GM19467 (cell line): ENCODE measurements at regions not wholly inside any gene's neighbourhood (a gene's known extent, or its start where the extent isn't known, plus 50 kb on each side); places are given as distances from the start of the nearest gene placed in this dataset.

Experiments used
- ATAC-seq: cut with Tn5 transposase; IDR thresholded peaks from one replicate; pipeline ENCODE4 v1.9.1; 2021; ENCODE audit warnings: mild to moderate bottlenecking, moderate library complexity; ENCODE audit not compliant: unreplicated experiment

- no peak for ATAC-seq
These were observed 138.3 kb downstream of the TOMM20 start for GRCh38 chr1:234990328-234990675.

- ATAC-seq: no peak
These were observed 138.9 kb downstream of the TOMM20 start for GRCh38 chr1:234989479-234990327.

DNA sequence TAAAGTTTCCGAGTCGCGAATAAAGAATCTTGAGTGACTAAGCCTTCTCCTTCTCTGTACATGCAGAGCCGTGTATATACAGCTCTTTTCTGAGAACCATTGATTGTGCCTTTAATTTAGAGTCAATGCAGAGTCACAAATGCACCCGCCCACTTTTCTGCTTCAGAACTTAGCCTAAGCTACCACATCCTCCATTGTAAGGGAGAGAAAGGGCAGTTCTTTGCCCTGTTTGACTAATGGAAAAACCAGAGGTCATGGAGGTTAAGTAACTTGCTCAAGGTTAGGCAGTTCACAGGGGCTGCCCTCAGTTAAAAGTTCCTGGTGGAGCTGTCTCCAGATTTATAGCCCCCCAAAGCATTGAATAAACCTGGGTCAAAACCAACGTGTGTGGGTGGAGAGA lies 139.6 kb downstream of the TOMM20 start:
- no peak for ATAC-seq

- no peak for ATAC-seq
These were observed 140.1 kb downstream of the TOMM20 start for GRCh38 chr1:234988536-234988935.

DNA sequence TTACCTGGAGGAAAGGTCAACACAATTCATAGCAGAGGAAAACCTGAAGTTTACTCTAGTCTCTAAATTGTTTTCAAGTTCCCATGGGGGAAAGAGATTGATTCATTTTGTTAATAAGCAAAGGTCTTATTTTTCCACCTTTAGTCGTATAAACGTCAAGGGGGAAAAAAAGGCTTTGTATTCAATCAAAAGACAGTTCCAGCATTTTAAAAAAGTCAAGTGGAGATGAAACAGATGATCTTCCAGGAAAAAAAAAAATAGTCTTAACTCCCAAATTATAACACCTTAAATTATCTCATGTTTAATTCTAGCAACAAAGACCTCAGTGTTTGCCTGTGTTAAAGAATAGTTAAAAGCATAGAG lies 140.5 kb downstream of the TOMM20 start:
- ATAC-seq: no peak

GRCh38 chr1:234987415-234988154 lies 141.1 kb downstream of the TOMM20 start:
- ATAC-seq: peak; percentile 53

GRCh38 chr1:234986750-234987414 lies 141.8 kb downstream of the TOMM20 start:
- no peak for ATAC-seq

- ATAC-seq: no peak
These were observed 142.9 kb downstream of the TOMM20 start for GRCh38 chr1:234985516-234986294.

- no peak for ATAC-seq
These were observed 143.6 kb downstream of the TOMM20 start for GRCh38 chr1:234985007-234985370.

DNA sequence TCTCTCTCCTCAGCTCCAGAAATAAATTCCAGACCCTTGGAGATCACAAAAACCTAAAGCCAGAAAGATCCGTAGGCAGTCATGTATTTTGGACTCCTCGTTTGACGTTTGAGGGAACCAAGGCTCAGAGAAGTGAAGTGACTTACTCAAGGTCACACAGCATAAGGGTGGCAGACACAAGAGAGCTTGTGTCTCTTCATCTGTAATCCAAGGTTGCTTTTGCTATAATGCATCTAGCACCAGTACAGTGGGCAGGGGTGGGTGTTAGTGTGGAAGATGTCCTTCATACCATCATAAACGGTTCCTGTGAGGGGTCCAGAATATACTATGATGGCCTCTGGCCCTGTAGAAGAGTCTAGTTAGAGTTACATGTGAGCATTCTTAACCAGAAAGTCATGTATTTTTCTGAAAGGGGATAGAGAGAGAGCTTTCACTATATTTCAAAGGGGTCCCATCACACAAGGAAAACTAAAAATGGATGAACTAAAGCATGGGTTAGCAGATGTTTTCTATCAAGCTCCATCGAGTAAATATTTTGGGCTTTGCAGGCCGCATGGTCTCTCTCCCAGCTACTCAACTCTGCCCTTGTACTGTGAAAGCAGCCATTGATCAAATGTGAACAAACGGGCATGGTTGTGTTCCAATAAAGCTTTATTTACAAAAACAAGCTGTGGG lies 144.9 kb downstream of the TOMM20 start:
- ATAC-seq: no peak

GRCh38 chr1:234981758-234982157 lies 146.9 kb downstream of the TOMM20 start:
- ATAC-seq: no peak

DNA sequence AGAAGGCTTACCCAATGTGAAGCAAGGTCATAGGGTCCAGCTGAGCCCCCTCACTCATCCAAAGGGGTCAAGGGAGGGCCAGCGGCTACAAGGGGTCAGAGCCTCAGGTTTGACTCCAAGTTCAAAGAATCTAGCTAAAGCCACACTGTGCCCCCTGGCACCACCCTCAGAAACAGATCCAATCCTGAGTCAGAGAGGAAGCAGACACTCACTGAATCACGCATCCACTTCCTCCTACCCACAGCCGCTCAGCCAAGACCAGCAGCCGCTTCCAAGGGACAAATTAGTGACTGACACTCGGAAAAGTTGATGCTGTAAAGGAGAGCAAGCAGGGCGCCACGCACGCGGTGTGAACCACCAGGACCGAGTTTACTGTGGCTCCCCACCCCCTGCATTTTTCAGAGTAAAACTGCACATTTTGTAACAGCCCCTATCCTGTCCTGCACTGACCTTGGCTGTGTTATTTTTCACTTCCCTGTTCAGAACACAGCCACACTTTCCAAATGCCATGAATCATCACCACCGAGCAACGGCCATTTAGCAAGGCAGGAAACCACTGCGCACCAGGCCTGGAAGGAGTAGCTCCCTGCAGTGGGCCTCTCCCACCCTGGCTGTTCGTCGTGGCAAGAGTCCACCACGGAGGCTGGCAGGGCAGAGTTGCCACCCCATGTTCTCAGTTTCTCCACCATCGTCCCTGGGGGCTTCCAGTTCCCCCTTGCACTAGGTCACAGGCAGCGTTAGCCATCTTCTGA lies 147.8 kb downstream of the TOMM20 start:
- ATAC-seq: peak; percentile 39

GRCh38 chr1:234980291-234980644 lies 148.4 kb downstream of the TOMM20 start:
- no peak for ATAC-seq

DNA sequence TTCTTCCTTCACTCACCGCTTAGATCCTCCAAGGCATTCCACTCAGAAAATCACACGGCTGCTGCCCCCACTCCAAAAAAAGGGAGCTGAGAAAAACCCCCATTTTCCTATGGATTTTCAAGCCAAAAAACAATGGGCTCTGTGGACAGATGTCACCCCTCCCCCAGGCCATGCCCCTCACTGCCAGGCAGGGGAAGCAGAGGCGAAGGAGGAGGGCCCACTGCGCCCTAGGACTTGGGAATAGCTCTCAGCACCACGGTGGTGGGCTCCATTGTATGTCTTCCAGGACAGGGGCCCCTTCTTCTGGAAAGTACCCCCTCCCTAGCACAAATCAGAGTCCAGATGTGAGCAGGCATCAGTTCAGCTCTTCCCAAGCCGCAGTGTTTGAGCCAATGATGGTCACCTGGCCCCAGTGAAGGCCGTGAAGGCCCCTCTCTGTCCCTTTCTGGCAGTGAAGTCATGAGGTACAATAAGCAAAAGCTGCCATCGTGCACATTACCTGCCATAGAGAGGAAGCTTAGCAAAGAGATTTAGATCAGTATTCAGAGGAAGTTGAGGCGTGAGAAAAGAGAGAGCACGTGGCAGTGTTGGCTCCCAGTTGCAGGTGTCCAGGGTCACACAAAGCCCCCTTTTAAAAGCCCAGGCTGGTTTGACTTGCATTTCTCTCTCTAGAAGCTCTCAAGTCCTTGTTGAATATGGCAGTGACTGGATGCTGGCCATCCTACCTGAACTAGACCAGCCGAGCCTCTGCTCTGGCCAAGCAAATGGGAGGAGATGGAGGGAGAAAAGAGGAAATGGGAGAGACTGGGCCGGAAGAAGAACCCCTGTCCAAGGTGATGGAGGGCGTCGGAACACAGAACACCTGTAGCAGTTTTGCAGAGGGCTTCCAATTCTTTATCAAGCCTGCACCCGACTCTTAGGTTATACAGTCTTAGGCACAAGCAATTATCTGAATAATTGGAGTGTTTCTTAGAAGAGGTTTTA lies 149.0 kb downstream of the TOMM20 start:
- ATAC-seq: no peak

DNA sequence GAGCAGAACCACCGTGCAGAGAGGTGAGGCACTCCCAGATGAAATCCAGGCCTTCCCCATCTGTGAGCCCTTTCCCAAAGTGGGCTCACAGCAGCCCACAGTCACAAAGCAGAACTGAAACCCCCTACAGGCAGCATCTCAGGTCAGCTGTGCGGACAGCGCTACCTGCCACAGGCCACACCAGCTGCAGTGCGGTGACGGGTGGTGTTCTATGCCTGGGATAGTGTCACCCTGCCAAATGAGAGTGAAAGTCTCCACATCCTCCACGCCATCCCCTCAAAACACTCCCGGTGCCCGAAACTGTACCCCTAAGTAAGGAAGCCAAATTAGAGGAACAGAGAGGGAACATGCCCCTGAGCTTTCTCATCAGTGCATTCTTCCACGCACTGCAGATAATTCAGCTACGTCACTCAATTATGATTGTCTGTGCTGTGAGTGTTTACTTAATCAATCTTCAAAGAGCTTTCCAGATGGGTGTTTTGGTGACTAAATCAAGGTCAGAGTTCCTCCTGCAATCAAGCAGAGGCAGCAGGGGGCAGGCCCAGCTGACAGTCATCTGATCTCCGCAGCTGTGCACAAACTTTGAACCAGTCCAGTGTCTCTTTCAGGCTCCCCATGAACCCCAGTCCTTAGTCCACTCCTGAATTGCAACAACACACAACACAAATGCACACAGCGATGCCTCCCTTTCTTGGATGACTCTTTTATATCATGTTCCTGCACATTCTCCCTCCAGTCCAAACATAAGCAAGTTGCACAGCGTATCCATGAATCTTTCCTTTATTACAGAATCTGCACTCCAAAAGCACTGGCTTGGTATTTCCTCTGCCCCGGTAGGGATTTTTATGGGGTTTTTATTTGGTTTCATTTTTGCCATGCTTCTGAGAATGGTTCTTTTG lies 150.0 kb downstream of the TOMM20 start:
- peak; percentile 71 for ATAC-seq

- ATAC-seq: no peak
These were observed 150.7 kb downstream of the TOMM20 start for GRCh38 chr1:234977875-234978396.

GRCh38 chr1:234976861-234977680 lies 151.6 kb downstream of the TOMM20 start:
- no peak for ATAC-seq
